NB4 (cell line): ENCODE measurements at regions not wholly inside any gene's neighbourhood (a gene's known extent, or its start where the extent isn't known, plus 50 kb on each side); places are given as distances from the start of the nearest gene placed in this dataset.

Experiments used
- TF ChIP-seq, protein P1 (sequence below): IDR thresholded peaks from one replicate; pipeline ENCODE4 v1.5.1; 2012; ENCODE audit warnings: low read depth, low read length
- TF ChIP-seq, protein P2 (sequence below): IDR thresholded peaks from 2 replicates; pipeline ENCODE4 v1.6.1; 2011; ENCODE audit warnings: low read depth, low read length

DNA sequence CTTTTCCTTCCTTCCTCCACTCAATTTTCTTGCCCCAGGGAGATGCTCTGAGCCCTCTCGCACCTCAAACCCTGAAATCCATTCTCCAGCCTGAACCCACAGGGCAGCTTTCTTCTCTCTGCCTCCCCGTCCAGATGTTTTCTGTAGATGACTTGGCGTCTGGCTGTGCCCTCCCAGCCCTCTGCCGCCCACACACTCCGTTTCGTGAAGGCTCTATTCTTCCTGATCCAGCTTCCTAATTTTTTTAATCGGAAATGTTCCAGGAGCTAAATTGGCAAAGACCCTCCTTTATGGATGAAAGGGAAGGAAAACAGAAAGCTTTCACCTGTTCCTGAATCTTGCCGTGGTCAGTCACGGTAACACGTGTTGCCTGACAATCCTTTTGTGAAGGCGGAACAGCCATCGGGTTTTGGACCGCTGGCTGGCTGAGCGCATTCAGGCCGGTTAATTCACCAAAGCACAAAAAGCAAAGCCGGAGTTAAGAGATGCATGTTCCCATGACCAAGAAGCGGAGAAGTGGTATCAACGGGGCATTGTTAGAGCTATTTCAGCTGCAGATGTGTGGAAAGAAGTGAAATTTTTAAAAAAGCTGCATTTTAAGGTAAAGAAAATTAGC lies 70.2 kb upstream of the FBRSL1 start:
- TF ChIP-seq, protein P1, sequence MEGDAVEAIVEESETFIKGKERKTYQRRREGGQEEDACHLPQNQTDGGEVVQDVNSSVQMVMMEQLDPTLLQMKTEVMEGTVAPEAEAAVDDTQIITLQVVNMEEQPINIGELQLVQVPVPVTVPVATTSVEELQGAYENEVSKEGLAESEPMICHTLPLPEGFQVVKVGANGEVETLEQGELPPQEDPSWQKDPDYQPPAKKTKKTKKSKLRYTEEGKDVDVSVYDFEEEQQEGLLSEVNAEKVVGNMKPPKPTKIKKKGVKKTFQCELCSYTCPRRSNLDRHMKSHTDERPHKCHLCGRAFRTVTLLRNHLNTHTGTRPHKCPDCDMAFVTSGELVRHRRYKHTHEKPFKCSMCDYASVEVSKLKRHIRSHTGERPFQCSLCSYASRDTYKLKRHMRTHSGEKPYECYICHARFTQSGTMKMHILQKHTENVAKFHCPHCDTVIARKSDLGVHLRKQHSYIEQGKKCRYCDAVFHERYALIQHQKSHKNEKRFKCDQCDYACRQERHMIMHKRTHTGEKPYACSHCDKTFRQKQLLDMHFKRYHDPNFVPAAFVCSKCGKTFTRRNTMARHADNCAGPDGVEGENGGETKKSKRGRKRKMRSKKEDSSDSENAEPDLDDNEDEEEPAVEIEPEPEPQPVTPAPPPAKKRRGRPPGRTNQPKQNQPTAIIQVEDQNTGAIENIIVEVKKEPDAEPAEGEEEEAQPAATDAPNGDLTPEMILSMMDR = no peak
- TF ChIP-seq, protein P2, sequence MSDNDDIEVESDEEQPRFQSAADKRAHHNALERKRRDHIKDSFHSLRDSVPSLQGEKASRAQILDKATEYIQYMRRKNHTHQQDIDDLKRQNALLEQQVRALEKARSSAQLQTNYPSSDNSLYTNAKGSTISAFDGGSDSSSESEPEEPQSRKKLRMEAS = no peak
